Ishikawa (cell line): ENCODE measurements at regions not wholly inside any gene's neighbourhood (a gene's known extent, or its start where the extent isn't known, plus 50 kb on each side); places are given as distances from the start of the nearest gene placed in this dataset.

Experiments
- EP300 ChIP-seq: IDR thresholded peaks from 2 replicates; pipeline ENCODE4 v1.6.1; 2012; ENCODE audit warnings: borderline replicate concordance
- NFIC ChIP-seq: IDR thresholded peaks from 2 replicates; pipeline ENCODE4 v1.6.1; 2012

GRCh38 chr6:40856271-40856670 is 182.8 kb downstream of the UNC5CL start:
- no peak for TF ChIP-seq EP300
- no peak for TF ChIP-seq NFIC
